ENCODE measurements at regions not wholly inside any gene's neighbourhood (a gene's known extent, or its start where the extent isn't known, plus 50 kb on each side); places are given as distances from the start of the nearest gene placed in this dataset.

DNA sequence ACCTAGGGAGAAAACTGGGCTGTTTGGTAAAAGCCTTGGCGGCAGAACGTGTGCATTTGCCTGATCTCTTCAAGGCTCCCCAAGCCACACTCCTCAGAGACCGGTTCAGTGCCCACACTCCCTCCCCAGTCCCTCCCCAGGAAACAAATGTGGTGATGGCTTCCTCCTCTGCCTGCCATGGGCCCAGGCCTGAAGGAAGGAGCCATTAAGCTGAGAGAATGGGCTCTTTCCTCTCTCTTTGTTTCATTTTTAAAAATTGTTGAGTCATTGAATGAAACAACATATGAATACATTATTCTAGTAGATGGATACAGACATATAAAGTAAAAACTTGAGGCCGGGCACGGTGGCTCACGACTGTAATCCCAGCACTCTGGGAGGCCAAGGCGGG lies 50.6 kb upstream of the YWHAQ start:
- H3K9ac ChIP-seq (ENCODE audit: low read depth, low read length, poor library complexity, severe bottlenecking) = peak overlapping the region; percentile 72
- H3K36me3 ChIP-seq (ENCODE audit: insufficient read depth, low read length) = no peaks in the 10 kb centered on the region
- H3K79me2 ChIP-seq (ENCODE audit: insufficient read depth, low read length) = no peaks in the 10 kb centered on the region
- H3K27me3 ChIP-seq (ENCODE audit: insufficient read depth, low read length, poor library complexity, severe bottlenecking) = no peaks in the 10 kb centered on the region
- H3K4me2 ChIP-seq (ENCODE audit: low read depth, low read length, poor library complexity, severe bottlenecking) = peak overlapping the region; percentile 74
- H2AFZ ChIP-seq (ENCODE audit: low read length) = peak overlapping the region; percentile 83
- peaks cover 27% of the 10 kb centered on the region for H3K4me1 ChIP-seq (ENCODE audit: insufficient read depth, low read length, poor library complexity, severe bottlenecking)
- H3K4me3 ChIP-seq (ENCODE audit: low read length, poor library complexity, severe bottlenecking) = peak overlapping the region; percentile 55
- H3F3A ChIP-seq (ENCODE audit: low read depth) = 0 out of 2 replicates have a peak, but pooled peaks cover 2% of the 10 kb centered on the region
- no peaks in the 10 kb centered on the region for H3K9me2 ChIP-seq (replicated peaks; ENCODE audit: low read depth, low read length)
- TF ChIP-seq EZH2phosphoT487 (IDR thresholded peaks at IDR 0.05; ENCODE audit: borderline replicate concordance) = no peak
- TF ChIP-seq, protein P1, sequence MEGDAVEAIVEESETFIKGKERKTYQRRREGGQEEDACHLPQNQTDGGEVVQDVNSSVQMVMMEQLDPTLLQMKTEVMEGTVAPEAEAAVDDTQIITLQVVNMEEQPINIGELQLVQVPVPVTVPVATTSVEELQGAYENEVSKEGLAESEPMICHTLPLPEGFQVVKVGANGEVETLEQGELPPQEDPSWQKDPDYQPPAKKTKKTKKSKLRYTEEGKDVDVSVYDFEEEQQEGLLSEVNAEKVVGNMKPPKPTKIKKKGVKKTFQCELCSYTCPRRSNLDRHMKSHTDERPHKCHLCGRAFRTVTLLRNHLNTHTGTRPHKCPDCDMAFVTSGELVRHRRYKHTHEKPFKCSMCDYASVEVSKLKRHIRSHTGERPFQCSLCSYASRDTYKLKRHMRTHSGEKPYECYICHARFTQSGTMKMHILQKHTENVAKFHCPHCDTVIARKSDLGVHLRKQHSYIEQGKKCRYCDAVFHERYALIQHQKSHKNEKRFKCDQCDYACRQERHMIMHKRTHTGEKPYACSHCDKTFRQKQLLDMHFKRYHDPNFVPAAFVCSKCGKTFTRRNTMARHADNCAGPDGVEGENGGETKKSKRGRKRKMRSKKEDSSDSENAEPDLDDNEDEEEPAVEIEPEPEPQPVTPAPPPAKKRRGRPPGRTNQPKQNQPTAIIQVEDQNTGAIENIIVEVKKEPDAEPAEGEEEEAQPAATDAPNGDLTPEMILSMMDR (conservative IDR thresholded peaks at IDR 0.05; ENCODE audit: low read length) = no peak
- H4K20me1 ChIP-seq (ENCODE audit: insufficient read depth, low read length, poor library complexity, severe bottlenecking) = no peaks in the 10 kb centered on the region
- H3K9me3 ChIP-seq (ENCODE audit: insufficient read depth, low read depth, low read length) = no peaks in the 10 kb centered on the region

DNA sequence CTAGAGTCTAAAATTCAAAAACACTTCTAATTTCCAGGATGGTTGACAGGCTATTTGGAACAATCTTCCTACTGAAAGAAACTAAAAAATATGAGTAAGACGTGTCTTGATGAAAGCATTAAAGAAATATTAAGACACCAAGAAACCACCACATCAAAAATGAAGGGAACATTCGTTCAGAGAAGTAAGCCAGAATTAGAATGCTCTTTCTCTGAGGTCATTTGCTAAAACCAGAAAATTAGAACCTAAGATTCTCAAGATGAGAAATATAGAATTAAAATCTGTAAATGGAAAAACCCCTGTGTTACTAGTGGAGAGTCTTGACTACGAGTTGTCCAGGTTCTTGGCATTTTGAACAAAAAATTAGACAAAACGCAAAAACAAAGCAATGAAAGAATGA lies 54.8 kb upstream of the YWHAQ start:
- no peak overlapping the region for H2AFZ ChIP-seq (ENCODE audit: low read length)
- no peak for TF ChIP-seq EZH2phosphoT487 (IDR thresholded peaks at IDR 0.05; ENCODE audit: borderline replicate concordance)
- TF ChIP-seq, protein P1 (conservative IDR thresholded peaks at IDR 0.05; ENCODE audit: low read length) = no peak
- H3K9me3 ChIP-seq (ENCODE audit: insufficient read depth, low read depth, low read length) = no peaks in the 10 kb centered on the region
- peaks cover 26% of the 10 kb centered on the region for H3K4me1 ChIP-seq (ENCODE audit: insufficient read depth, low read length, poor library complexity, severe bottlenecking)
- no peaks in the 10 kb centered on the region for H4K20me1 ChIP-seq (ENCODE audit: insufficient read depth, low read length, poor library complexity, severe bottlenecking)
- no peaks in the 10 kb centered on the region for H3K36me3 ChIP-seq (ENCODE audit: insufficient read depth, low read length)
- no peaks in the 10 kb centered on the region for H3K9me2 ChIP-seq (replicated peaks; ENCODE audit: low read depth, low read length)
- no peaks in the 10 kb centered on the region for H3K79me2 ChIP-seq (ENCODE audit: insufficient read depth, low read length)
- 0 out of 2 replicates have a peak, but pooled peaks cover 2% of the 10 kb centered on the region for H3F3A ChIP-seq (ENCODE audit: low read depth)
- H3K9ac ChIP-seq (ENCODE audit: low read depth, low read length, poor library complexity, severe bottlenecking) = no peak overlapping the region
- H3K4me2 ChIP-seq (ENCODE audit: low read depth, low read length, poor library complexity, severe bottlenecking) = no peak overlapping the region
- no peak overlapping the region for H3K4me3 ChIP-seq (ENCODE audit: low read length, poor library complexity, severe bottlenecking)
- H3K27me3 ChIP-seq (ENCODE audit: insufficient read depth, low read length, poor library complexity, severe bottlenecking) = no peaks in the 10 kb centered on the region

DNA sequence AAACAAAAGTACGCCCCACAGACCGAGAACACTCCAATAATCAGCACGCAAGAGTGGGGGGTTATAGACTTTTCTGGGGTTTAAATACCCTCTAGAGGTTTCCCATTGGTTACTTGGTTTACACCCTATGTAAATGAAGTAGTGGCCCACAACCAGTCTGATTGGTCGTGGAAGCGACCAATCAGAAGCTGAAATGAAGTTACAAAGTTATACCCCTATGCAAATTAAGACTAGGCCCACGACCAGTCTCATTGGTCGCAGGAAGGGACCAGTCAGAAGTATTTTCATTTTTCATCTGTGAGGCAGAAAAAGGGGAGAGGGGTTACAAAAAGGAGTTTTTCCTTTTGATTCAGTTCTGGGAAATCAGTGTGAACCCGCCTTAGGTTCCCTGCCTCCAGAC lies 55.3 kb upstream of the YWHAQ start:
- H3K9me3 ChIP-seq (ENCODE audit: insufficient read depth, low read depth, low read length) = no peaks in the 10 kb centered on the region
- no peak overlapping the region for H3K4me2 ChIP-seq (ENCODE audit: low read depth, low read length, poor library complexity, severe bottlenecking)
- H4K20me1 ChIP-seq (ENCODE audit: insufficient read depth, low read length, poor library complexity, severe bottlenecking) = no peaks in the 10 kb centered on the region
- H3K27me3 ChIP-seq (ENCODE audit: insufficient read depth, low read length, poor library complexity, severe bottlenecking) = no peaks in the 10 kb centered on the region
- no peaks in the 10 kb centered on the region for H3K36me3 ChIP-seq (ENCODE audit: insufficient read depth, low read length)
- no peaks in the 10 kb centered on the region for H3K79me2 ChIP-seq (ENCODE audit: insufficient read depth, low read length)
- H3K9ac ChIP-seq (ENCODE audit: low read depth, low read length, poor library complexity, severe bottlenecking) = no peak overlapping the region
- peaks cover 21% of the 10 kb centered on the region for H3K4me1 ChIP-seq (ENCODE audit: insufficient read depth, low read length, poor library complexity, severe bottlenecking)
- TF ChIP-seq, protein P1 (conservative IDR thresholded peaks at IDR 0.05; ENCODE audit: low read length) = no peak
- TF ChIP-seq EZH2phosphoT487 (IDR thresholded peaks at IDR 0.05; ENCODE audit: borderline replicate concordance) = no peak
- H3K9me2 ChIP-seq (replicated peaks; ENCODE audit: low read depth, low read length) = no peaks in the 10 kb centered on the region
- H3K4me3 ChIP-seq (ENCODE audit: low read length, poor library complexity, severe bottlenecking) = no peak overlapping the region
- 0 out of 2 replicates have a peak, but pooled peaks cover 2% of the 10 kb centered on the region for H3F3A ChIP-seq (ENCODE audit: low read depth)
- H2AFZ ChIP-seq (ENCODE audit: low read length) = 0 out of 2 replicates have a peak overlapping the region, but pooled peaks have one; percentile 11
